NB4 (cell line): ENCODE measurements at regions not wholly inside any gene's neighbourhood (a gene's known extent, or its start where the extent isn't known, plus 50 kb on each side); places are given as distances from the start of the nearest gene placed in this dataset.

Experiments used
- CTCF ChIP-seq: IDR thresholded peaks from one replicate; pipeline ENCODE4 v1.5.1; 2012; ENCODE audit warnings: low read depth, low read length
- MAX ChIP-seq: IDR thresholded peaks from 2 replicates; pipeline ENCODE4 v1.6.1; 2011; ENCODE audit warnings: low read depth, low read length
- MYC ChIP-seq: IDR thresholded peaks from 2 replicates; pipeline ENCODE4 v1.6.1; 2011; ENCODE audit warnings: low read depth, low read length
- POLR2A ChIP-seq: IDR thresholded peaks from 2 replicates; pipeline ENCODE4 v1.6.1; 2011; ENCODE audit warnings: mild to moderate bottlenecking; ENCODE audit not compliant: insufficient read length; ENCODE audit errors: extremely low read depth

GRCh38 chr17:71022758-71023157 lies 853.4 kb downstream of the KCNJ2 start:
- TF ChIP-seq MAX (no peak), POLR2A (no peak), CTCF (no peak), MYC (no peak)
